NCI-H345 (cell line): ENCODE measurements at regions not wholly inside any gene's neighbourhood (a gene's known extent, or its start where the extent isn't known, plus 50 kb on each side); places are given as distances from the start of the nearest gene placed in this dataset.
"Not testable (repeated sequence)": the region's sequence is repeated elsewhere in the genome, so short reads cannot be mapped to it uniquely, and the experiment has no call there.

ENCODE experiments used
- DNase-seq: peaks from one replicate; lab custom pipeline; 2025; lab: John Stamatoyannopoulos, UW

- no peak for DNase-seq
Measured at GRCh38 chr13:54706336-54706735, 1677.7 kb downstream of the OLFM4 start.

GRCh38 chr13:54709546-54709945, 1680.9 kb downstream of the OLFM4 start:
- DNase-seq = no peak

- DNase-seq = no peak
Measured at GRCh38 chr13:54733639-54734038, 1705.0 kb downstream of the OLFM4 start.

- DNase-seq = not testable (repeated sequence)
Measured at GRCh38 chr13:54737211-54737610, 1708.6 kb downstream of the OLFM4 start.

GRCh38 chr13:54742984-54743383, 1714.4 kb downstream of the OLFM4 start:
- no peak for DNase-seq

GRCh38 chr13:54744747-54745146, 1716.1 kb downstream of the OLFM4 start:
- DNase-seq = no peak

- peak; percentile 80 for DNase-seq
Measured at GRCh38 chr13:54750521-54750920, 1721.9 kb downstream of the OLFM4 start.

- DNase-seq = no peak
Measured at GRCh38 chr13:54758795-54759194, 1730.2 kb downstream of the OLFM4 start.

GRCh38 chr13:54768214-54768613, 1739.6 kb downstream of the OLFM4 start:
- DNase-seq = no peak

- DNase-seq = no peak
Measured at GRCh38 chr13:54775501-54776191, 1747.0 kb downstream of the OLFM4 start.

- no peak for DNase-seq
Measured at GRCh38 chr13:54787754-54788153, 1759.1 kb downstream of the OLFM4 start.

GRCh38 chr13:54799621-54800226, 1771.1 kb downstream of the OLFM4 start:
- DNase-seq = no peak

GRCh38 chr13:54802226-54802625, 1773.6 kb downstream of the OLFM4 start:
- no peak for DNase-seq

GRCh38 chr13:54805743-54806142, 1777.1 kb downstream of the OLFM4 start:
- no peak for DNase-seq

- peak; percentile 7 for DNase-seq
Measured at GRCh38 chr13:54821938-54822470, 1793.4 kb downstream of the OLFM4 start.

- not testable (repeated sequence) for DNase-seq
Measured at GRCh38 chr13:54829391-54830068, 1800.9 kb downstream of the OLFM4 start.

- DNase-seq = no peak
Measured at GRCh38 chr13:54836273-54836672, 1807.7 kb downstream of the OLFM4 start.

- DNase-seq = no peak
Measured at GRCh38 chr13:54841682-54842081, 1813.1 kb downstream of the OLFM4 start.

- no peak for DNase-seq
Measured at GRCh38 chr13:54845351-54845965, 1816.8 kb downstream of the OLFM4 start.

- no peak for DNase-seq
Measured at GRCh38 chr13:54852831-54853230, 1824.2 kb downstream of the OLFM4 start.

- DNase-seq = no peak
Measured at GRCh38 chr13:54859827-54860226, 1831.2 kb downstream of the OLFM4 start.

GRCh38 chr13:54875111-54875510, 1846.5 kb downstream of the OLFM4 start:
- no peak for DNase-seq

GRCh38 chr13:54879036-54879435, 1850.4 kb downstream of the OLFM4 start:
- no peak for DNase-seq
